ENCODE measurements at regions not wholly inside any gene's neighbourhood (a gene's known extent, or its start where the extent isn't known, plus 50 kb on each side); places are given as distances from the start of the nearest gene placed in this dataset.
"Not testable (repeated sequence)": the region's sequence is repeated elsewhere in the genome, so short reads cannot be mapped to it uniquely, and the experiment has no call there.

DNA sequence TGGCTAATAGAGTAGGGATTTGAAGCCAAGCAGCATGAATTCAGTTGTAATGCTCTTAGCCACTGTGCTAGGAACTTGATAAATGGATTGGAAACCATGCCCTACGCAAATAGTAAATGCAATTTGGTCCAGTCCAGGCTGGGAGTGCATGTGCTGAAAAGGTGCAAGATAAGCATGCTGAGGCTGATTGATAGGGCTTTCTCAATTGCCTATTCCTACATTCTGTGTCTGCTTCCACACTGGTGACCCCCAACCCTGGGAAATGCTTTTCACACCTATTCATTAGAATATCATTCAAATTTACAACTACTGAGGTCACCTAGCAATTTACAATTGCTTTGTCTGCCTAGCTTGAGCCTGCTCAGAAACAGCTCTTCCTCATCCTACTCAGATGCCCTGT is 84.7 kb upstream of the SLC25A36 start:
- Mint-ChIP-seq H3K27ac (no peak overlapping the region), H3K9me3 (no peaks in the 10 kb centered on the region), H3K4me1 (ENCODE audit: low read depth) (no peaks in the 10 kb centered on the region), H3K4me3 (ENCODE audit: low read depth) (no peak overlapping the region), H3K36me3 (ENCODE audit: low read depth) (no peaks in the 10 kb centered on the region), H3K27me3 (ENCODE audit: low read depth) (peaks cover 12% of the 10 kb centered on the region)
- intact Hi-C loops (cut with micrococcal nuclease) = no loop called here
- no peak for DNase-seq (ENCODE audit: low spot score)

- Mint-ChIP-seq H3K27me3 (ENCODE audit: low read depth) (peaks cover 13% of the 10 kb centered on the region), H3K36me3 (ENCODE audit: low read depth) (no peaks in the 10 kb centered on the region)
- intact Hi-C loops (cut with micrococcal nuclease) = no loop called here
Measured at GRCh38 chr3:140857993-140858392, 83.6 kb upstream of the SLC25A36 start.

DNA sequence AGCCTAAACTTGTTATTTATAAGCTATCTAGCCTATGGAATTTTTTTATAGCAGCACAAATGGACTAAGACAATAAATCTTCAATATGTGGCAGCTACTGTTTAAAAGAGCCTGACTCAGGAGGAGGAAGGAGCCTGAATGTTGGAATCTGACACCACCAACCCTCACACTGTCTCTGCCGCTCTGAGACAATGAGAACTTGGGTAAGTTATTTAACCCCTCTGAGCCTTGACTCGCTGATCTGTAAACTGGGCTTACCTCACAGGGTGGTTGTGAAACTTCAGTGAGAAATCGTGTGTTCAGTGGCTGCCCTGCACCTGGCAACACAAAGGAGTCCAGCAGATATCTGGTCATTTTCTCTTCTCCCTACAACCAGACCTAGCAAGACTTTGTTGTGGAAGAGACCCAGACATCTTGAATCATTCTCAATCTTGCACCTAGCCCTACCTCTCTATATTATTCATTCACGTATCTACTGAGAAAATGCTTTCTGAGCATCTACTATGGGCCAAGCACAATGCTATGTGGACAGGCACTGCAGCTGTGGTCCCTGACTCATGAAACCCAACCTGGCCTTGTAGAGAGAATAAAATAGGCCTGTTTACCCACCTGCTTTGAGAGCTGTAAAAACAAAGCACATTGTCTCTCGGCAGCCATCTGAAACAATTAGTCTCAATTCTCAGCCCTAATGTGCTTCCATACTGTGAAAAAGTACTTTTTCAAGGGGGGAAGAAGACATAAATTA is 81.9 kb upstream of the SLC25A36 start:
- Mint-ChIP-seq H3K4me1 (ENCODE audit: low read depth) (no peaks in the 10 kb centered on the region), H3K9me3 (no peaks in the 10 kb centered on the region), H3K36me3 (ENCODE audit: low read depth) (no peaks in the 10 kb centered on the region), H3K4me3 (ENCODE audit: low read depth) (no peak overlapping the region), H3K27ac (no peak overlapping the region), H3K27me3 (ENCODE audit: low read depth) (peaks cover 9% of the 10 kb centered on the region)
- DNase-seq (ENCODE audit: low spot score) = no peak
- intact Hi-C loops (cut with micrococcal nuclease) = no loop called here

More at GRCh38 chr3:140857993-140858392, 83.6 kb upstream of the SLC25A36 start:
- Mint-ChIP-seq H3K27ac (no peak overlapping the region), H3K4me1 (ENCODE audit: low read depth) (no peaks in the 10 kb centered on the region), H3K4me3 (ENCODE audit: low read depth) (no peak overlapping the region), H3K9me3 (no peaks in the 10 kb centered on the region)
- DNase-seq (ENCODE audit: low spot score) = no peak

- Mint-ChIP-seq H3K9me3 (no peaks in the 10 kb centered on the region), H3K36me3 (ENCODE audit: low read depth) (no peaks in the 10 kb centered on the region), H3K27me3 (ENCODE audit: low read depth) (peaks cover 9% of the 10 kb centered on the region), H3K4me3 (ENCODE audit: low read depth) (no peak overlapping the region), H3K4me1 (ENCODE audit: low read depth) (no peaks in the 10 kb centered on the region), H3K27ac (no peak overlapping the region)
- intact Hi-C loops (cut with micrococcal nuclease) = loop anchor here (2.0 kb wide), 1 partner anchor 1437 kb away; no protein-coding TSS in a partner anchor
- peak; percentile 9 for DNase-seq (ENCODE audit: low spot score)
Measured at GRCh38 chr3:140863580-140864009, 78.0 kb upstream of the SLC25A36 start.

DNA sequence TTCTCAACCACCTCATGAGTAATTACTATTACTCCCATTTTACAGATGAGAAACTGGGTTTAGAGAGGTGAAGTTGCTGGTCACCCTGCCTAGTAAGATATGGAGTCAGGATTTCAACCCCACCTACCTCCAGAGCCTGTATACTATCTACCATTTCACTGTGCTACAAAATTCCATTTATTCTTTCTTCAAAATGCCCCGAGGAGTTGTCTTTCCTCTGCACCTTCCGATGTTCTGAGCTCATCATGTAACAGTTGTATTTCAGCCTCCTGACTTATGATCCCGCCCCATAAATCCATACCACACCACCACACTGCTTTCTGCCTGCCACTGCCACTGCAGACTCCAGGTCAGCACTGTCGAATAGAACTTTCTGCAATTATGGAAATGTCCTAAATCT is 71.3 kb upstream of the SLC25A36 start:
- intact Hi-C loops (cut with micrococcal nuclease) = no loop called here
- H3K9me3 Mint-ChIP-seq = no peaks in the 10 kb centered on the region
- no peaks in the 10 kb centered on the region for H3K4me1 Mint-ChIP-seq (ENCODE audit: low read depth)
- no peak overlapping the region for H3K27ac Mint-ChIP-seq
- H3K36me3 Mint-ChIP-seq (ENCODE audit: low read depth) = no peaks in the 10 kb centered on the region
- peaks cover 5% of the 10 kb centered on the region for H3K27me3 Mint-ChIP-seq (ENCODE audit: low read depth)
- no peak for DNase-seq (ENCODE audit: low spot score)
- H3K4me3 Mint-ChIP-seq (ENCODE audit: low read depth) = no peak overlapping the region

DNA sequence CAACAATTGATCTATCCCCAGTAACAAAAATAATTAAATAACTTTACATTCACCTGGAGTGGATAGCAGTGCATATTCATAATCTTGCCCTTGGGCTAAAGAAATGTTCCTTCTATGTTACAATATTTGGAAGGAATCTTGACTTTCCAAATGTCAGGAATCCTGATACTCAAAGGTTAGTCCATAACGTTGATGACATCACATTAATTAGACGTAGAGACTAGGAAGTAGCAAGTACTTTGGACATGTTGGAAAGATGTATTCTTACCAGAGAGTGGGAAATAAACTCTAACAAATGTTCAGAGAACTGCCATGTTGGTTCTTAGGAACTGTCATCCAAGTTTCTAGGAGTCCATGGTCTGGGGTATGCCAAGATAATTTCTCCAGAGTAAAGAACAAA is 70.6 kb upstream of the SLC25A36 start:
- Mint-ChIP-seq H3K9me3 (no peaks in the 10 kb centered on the region), H3K27me3 (ENCODE audit: low read depth) (peaks cover 5% of the 10 kb centered on the region)

GRCh38 chr3:140872165-140872564 is 69.5 kb upstream of the SLC25A36 start:
- H3K4me1 Mint-ChIP-seq (ENCODE audit: low read depth); H3K27me3 Mint-ChIP-seq (ENCODE audit: low read depth); H3K36me3 Mint-ChIP-seq (ENCODE audit: low read depth); H3K9me3 Mint-ChIP-seq; DNase-seq (ENCODE audit: low spot score); intact Hi-C loops (cut with micrococcal nuclease); H3K4me3 Mint-ChIP-seq (ENCODE audit: low read depth); H3K27ac Mint-ChIP-seq: not testable (repeated sequence)

More for the DNA sequence above, 70.6 kb upstream of the SLC25A36 start:
- H3K27ac Mint-ChIP-seq = no peak overlapping the region
- DNase-seq (ENCODE audit: low spot score) = no peak
- no peaks in the 10 kb centered on the region for H3K4me1 Mint-ChIP-seq (ENCODE audit: low read depth)
- H3K36me3 Mint-ChIP-seq (ENCODE audit: low read depth) = no peaks in the 10 kb centered on the region
- intact Hi-C loops (cut with micrococcal nuclease) = no loop called here
- no peak overlapping the region for H3K4me3 Mint-ChIP-seq (ENCODE audit: low read depth)

DNA sequence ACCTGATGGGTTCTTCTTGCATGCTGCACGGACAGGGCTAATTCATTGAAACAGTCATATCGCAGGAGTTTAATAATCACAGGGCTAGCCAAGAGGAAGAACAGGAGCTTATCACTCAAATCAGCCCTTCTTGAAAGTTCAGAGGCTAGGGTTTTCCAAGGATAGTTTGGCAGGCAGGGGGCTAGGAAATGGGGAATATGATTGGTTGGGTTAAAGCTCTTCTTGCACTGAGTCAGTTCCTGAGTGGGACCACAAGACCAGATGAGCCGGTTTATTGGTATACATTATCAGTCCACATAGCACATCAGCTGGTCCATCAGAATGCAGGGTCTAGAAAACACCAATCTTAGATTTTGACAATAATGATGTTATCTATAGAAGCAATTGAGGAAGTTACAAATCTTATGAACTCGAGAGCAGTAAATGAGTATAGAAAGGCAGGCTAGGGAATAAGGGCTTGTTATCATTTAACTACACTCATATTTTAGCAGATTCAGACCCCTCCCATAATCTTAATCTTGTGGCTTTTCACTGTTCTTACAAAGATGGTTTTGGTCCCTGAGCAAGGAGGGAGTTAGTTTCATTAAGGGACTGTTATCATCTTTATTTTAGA is 58.1 kb upstream of the SLC25A36 start:
- intact Hi-C loops (cut with micrococcal nuclease) = no loop called here
- no peak for DNase-seq (ENCODE audit: low spot score)
- Mint-ChIP-seq H3K4me3 (ENCODE audit: low read depth) (no peak overlapping the region), H3K27me3 (ENCODE audit: low read depth) (peaks cover 5% of the 10 kb centered on the region), H3K4me1 (ENCODE audit: low read depth) (peaks cover 8% of the 10 kb centered on the region), H3K36me3 (ENCODE audit: low read depth) (no peaks in the 10 kb centered on the region), H3K9me3 (peaks cover 12% of the 10 kb centered on the region), H3K27ac (no peak overlapping the region)

DNA sequence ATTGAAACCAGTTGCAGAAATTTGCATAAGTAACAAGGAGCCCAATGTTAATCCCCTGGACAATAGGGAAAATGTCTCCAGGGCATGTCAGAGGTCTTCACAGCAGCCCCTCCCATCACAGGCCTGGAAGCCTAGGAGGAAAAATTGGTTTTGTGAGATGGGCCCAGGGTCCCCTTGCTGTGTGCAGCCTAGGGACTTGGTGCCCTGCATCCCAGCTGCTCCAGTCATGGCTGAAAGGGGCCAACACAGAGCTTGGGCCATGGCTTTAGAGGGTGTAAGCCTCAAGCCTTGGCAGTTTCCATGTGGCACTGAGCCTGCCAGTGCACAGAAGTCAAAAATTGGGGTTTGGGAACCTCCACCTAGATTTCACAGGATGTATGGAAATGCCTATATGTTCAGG is 55.9 kb upstream of the SLC25A36 start:
- H3K27ac Mint-ChIP-seq; H3K36me3 Mint-ChIP-seq (ENCODE audit: low read depth); intact Hi-C loops (cut with micrococcal nuclease): not testable (repeated sequence)

More for the DNA sequence above, 55.9 kb upstream of the SLC25A36 start:
- H3K4me1 Mint-ChIP-seq (ENCODE audit: low read depth); H3K27me3 Mint-ChIP-seq (ENCODE audit: low read depth); DNase-seq (ENCODE audit: low spot score); H3K4me3 Mint-ChIP-seq (ENCODE audit: low read depth): not testable (repeated sequence)
- peaks cover 12% of the 10 kb centered on the region for H3K9me3 Mint-ChIP-seq

Measured in activated T-helper 2 cell treated with anti-CD3 and anti-CD28 coated beads, Interferon-gamma antibody, Interleukin-2, Interleukin-4, amounts not matched to agents 10 μg/mL and 5 μg/mL and 100 μg/mL, durations not matched to agents 14 hours and 24 hours and 36 hours (primary cell).